Femur (tissue), 1 donor: ENCODE measurements at regions not wholly inside any gene's neighbourhood (a gene's known extent, or its start where the extent isn't known, plus 50 kb on each side); places are given as distances from the start of the nearest gene placed in this dataset.

Experiments
- DNase-seq: peaks from one replicate; pipeline ENCODE4 v3.0.0-alpha.2; 2017

DNA sequence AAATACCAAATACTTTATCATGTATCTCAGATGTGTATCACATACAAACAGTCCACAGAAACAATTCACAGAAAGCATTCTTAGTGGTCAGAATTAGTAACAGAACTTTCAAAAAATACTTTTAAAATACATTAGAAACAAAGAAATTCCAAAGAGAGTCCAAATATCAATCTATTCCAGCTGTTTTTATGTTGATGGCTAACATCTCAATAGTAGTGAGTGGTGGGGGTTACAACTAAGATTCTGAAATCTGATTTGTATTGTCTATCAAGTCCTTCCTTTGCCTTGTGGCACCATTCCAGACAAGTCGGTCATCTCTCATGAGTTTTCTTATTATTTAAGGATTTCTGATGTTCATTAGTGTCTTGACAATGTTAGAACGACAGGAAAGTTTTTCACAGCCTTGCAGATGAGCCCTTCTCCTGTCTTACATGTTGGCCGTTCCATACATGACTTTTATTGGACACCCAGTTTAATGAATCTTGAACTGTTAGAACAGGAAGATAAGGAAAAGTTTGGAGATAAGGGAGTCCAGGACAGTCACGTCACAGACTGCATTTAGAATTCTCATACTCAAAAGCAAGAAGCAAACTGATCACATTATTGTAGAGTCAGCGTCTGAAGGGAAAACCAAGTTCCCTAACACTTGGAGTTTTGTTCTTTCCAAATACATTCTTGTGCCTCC is 410.3 kb downstream of the PID1 start:
- DNase-seq: no peak

- DNase-seq: no peak
These were observed 417.9 kb downstream of the PID1 start for GRCh38 chr2:228853151-228853550.

- no peak for DNase-seq
These were observed 422.4 kb downstream of the PID1 start for GRCh38 chr2:228848638-228849037.

GRCh38 chr2:228847684-228848083 is 423.4 kb downstream of the PID1 start:
- DNase-seq: peak; percentile 32

DNA sequence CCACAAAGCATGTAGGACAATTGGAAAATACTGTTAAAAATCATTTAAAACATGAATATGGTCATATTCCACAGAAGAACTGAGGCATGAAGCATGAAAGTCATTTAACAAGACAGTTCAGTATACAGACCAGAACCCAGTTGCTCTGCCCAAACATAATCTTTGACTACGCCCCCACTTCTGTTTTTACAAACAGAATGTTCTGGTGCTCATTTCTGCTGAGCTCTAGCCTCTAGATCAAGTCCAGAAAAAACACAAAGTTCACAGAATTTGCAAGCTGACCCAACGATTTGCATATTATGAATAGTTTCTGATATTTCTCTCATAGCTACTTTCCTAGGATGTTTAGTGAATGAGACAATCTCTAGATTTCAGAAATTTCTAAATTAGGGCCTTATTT is 424.9 kb downstream of the PID1 start:
- no peak for DNase-seq

DNA sequence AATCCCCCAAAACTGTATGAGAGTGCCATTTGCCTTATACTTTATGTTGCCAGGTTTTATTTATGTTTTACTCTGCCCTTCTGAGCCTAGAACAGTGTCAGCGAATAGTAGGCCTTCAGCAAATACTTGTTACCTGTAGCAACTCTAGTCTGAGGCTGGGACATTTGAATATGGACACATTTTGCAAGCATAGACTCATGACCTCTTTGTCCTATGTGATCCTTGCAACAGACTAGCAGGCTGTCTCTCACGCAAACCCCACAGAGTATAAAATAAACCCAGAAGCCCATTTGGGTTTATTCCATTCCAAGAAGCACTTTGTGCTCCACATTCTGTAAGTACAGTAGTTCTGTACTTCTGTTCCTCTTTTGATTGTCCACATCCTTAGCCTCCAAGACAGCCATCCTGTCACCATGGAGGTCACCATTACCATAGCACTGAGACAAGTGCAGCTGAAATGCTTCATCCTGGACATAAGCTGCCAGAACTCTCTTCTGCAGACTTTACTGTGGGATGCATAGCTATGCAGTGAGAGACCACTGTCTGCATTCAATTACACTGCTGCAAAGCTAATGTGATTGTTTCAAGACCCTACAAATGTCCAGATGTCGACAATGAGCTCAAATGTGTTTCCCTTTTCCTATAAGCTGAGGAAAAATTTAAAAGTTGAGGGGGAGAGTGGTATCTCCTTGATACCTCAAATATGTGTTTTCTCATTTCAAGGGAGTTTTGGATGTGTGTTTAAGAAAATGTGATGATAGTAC is 425.7 kb downstream of the PID1 start:
- no peak for DNase-seq

DNA sequence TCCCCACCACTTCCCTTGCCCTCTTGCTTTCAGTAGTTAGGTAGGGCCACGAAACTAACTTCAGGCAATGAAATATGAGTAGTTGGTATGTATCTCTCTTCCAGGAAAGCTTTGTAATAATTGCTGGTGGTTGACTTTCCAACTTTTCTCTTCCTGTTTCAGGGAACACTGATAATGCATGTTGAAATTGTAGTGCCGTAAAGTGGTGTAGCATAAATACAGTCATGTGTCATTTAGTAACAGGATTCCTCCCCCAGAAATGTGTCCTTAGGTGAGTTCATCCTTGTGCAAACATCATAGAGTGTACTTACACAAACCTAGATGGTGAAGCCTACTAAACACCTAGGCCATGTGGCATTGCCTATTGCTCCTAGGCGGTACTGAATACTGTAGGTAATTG is 429.2 kb downstream of the PID1 start:
- no peak for DNase-seq

- no peak for DNase-seq
These were observed 429.6 kb downstream of the PID1 start for GRCh38 chr2:228841475-228841874.

GRCh38 chr2:228840743-228841114 is 430.4 kb downstream of the PID1 start:
- DNase-seq: no peak

GRCh38 chr2:228840113-228840742 is 430.9 kb downstream of the PID1 start:
- no peak for DNase-seq

DNA sequence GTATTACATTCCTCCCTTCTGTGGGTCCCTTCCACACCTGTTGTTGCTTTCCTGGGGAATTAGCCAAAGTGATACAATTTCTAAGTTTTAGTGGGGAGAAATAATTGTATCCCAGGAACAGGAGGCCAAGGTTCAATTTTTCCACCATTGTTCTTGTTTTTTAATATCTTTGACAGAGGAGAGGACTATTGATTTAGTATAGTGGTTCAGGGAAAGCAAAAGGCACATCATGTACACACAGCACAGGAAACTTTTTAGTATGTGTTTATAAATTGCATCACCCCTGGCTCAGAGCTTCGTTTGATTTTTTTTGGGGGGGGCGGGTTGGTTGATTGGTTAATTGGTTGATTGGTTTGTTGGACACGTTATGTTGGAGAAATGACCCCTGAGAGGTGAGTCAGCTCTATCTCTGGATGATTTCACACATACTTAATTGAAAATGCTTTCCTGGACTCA is 431.6 kb downstream of the PID1 start:
- DNase-seq: no peak

DNA sequence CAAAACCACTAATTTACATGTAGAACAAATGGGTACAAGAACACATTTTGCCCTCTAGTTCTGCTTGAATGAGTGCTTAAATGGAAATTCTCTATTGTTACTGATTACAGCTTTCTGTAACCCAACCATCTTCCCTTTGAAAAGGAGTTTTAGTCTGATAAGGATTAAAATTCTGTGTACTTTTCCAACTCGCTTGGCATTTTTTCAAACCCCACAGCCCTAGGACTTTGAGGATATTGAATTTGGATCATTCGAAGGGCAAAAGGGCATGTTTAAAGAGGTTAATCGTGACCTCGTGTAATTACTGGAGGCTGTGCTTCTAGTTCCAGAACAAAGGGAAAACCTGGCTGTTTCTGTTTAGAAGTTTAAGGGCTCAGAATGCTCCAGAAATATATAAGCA is 432.3 kb downstream of the PID1 start:
- DNase-seq: no peak

- DNase-seq: no peak
These were observed 442.7 kb downstream of the PID1 start for GRCh38 chr2:228828397-228828796.

DNA sequence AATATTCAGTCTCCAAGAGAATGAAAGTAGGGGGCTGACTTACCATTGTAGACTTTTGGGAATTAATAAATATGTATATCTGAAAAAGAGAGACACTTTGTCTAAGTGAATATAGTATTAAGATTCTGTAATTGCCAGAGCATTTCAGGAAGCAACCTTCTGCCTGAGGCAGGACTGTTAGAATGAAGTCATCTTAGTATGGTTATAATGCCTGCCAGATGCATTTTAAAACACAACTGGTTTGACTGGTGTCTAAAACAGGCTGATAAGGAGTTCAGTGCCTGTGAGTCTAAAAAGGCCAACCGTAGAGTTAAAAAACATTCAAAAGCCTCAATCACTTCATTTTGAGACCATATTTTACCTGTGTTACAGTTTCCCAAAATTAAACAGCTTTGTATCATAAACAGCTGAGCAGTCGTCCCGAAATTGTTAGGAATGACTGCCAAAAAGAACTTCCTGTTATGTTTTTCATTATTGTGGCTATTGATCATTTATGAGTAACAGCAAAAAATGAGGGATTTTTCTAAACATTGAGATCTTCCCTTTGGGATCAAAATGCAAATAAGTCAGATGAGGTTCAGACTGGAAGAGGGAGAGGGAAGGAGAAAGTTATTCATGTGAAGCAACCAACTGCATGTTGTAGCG is 443.9 kb downstream of the PID1 start:
- no peak for DNase-seq

- DNase-seq: no peak
These were observed 451.4 kb downstream of the PID1 start for GRCh38 chr2:228819701-228820100.

DNA sequence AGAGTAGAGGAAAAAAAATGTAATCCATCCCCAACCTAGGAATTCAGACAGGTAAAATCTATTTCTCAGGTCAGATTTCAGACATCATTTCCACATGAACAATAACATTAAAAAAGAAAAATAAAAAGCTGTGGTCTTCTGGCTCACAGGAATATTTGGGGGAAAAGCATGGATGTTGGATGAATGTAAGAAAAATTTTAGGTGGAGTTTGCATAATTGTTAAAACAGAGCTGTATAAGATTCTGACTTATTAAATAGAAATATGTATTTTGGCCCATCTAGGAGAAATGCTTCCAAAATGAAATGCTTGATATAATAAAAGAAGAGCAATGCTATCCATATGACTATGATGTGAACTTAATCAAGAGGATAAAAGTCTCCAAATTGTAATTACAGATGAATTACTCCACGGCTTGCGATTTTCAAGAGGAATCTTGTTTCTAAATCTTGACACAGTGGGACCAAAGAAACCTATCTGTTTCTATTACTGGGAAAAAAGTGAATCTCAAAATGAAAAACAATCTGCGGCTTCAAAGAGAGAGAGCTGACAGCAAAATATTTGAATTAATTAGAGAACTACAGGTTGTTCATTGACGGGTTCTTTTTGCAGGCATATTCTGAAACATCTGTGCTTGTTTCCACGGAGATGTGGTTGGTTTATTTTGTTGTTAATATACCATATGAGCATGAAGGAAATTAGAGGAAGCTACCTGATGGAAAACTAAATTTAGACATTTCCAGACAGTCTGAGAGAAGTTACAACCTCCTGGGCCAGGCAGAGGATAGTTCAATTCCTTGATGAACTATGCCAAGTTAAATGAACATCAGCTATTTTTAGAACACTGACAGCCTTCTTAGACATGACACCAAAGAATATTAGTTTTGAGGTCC is 468.7 kb downstream of the PID1 start:
- DNase-seq: no peak

DNA sequence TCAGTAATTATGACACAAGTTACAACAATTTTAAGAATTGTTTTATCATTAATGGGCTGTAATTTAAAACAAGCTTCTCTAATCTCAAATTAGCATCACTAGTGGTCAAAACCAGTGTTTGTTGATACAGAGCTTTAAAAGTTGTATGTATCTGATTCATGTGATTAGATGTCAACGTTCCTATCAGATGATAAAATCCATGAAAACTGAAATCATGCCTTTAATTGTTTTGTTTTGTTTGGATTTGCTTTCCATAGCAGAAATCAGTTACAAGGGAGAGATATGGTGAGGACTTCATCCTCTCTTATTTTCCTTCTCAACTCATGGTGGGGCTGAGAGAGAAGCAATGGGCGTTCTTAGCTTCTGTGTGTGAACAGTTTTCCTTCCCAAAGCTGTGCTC is 469.6 kb downstream of the PID1 start:
- no peak for DNase-seq

- no peak for DNase-seq
These were observed 471.9 kb downstream of the PID1 start for GRCh38 chr2:228799208-228799588.

DNA sequence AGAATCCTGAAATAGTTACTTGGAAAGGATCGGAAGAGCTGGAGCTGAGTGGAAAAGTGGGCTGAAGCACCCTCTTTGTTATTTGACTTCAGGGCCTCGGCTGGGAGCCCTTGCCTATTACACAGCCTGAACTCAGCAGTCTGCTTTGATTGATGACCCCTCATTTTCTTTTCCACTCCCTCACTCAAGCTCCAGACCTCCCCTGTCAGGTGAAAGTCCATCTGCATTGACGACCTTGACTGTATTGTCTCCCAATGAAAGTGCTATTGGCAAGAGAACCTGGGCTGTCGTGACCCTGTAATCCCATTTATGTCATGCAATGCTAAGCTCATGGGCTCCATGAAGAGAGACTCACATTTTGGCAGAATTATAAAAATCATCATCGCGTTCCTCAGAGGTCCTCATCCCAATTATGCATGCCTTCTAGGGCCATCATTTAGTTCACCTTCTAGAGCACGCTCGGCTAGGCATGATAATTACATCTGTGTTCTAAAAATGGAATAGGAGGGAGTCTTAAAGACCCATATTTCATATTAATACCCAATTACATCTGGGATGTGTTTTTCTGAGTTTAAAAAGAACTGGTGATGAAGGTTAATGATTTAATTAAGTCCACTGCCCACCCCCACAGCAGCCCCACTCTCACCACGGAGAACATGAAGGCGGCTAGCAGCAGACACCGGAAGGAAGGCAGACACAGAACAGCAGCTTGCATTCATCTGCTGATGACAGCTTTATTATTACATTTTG is 472.5 kb downstream of the PID1 start:
- no peak for DNase-seq

DNA sequence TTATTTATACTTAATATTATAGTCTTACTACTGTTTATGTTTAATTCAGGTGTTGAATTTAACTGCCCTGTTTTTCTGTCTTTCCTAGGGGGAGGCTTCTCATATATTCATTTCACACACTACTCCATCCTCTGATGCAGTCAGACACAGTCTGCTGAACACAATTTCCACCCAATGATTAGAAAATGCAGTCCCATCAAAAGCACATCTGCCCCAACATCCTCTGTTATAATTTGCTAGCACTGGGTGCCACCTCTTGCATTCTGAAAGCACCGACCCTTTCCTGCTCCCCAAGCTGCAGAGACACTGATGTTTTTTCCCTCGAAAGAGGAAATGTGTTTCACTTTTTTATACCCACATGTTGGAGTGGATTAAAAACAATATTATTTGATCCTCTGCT is 474.7 kb downstream of the PID1 start:
- no peak for DNase-seq

DNA sequence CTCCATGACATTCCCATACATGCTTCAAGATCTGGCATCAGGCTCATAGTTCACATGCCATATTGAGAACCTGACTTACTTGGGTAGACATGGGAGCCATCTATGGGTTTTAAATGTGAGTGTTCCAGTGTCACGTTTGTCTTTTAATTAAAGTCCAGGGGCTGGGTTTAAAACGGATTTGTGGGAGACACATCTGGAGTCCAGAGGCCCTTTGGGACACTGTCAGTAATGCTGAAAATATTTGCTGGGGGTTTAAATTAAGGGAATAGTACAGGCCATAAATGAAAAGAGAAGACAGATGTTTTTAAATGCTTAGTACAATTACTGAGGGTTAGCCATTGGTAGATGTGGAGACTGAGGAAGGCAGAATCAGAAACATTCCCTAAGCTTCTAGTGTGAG is 478.0 kb downstream of the PID1 start:
- no peak for DNase-seq

GRCh38 chr2:228786901-228787300 is 484.2 kb downstream of the PID1 start:
- no peak for DNase-seq
